HG03439 (cell line): ENCODE measurements at regions not wholly inside any gene's neighbourhood (a gene's known extent, or its start where the extent isn't known, plus 50 kb on each side); places are given as distances from the start of the nearest gene placed in this dataset.
"Not testable (repeated sequence)": the region's sequence is repeated elsewhere in the genome, so short reads cannot be mapped to it uniquely, and the experiment has no call there.

Experiments
- ATAC-seq: cut with Tn5 transposase; IDR thresholded peaks from one replicate; pipeline ENCODE4 v1.9.1; 2021; ENCODE audit warnings: mild to moderate bottlenecking, moderate library complexity; ENCODE audit not compliant: unreplicated experiment

GRCh38 chr9:42325142-42325541, 141.7 kb downstream of the SPATA31A6 start:
- ATAC-seq = not testable (repeated sequence)

GRCh38 chr9:42325561-42325960, 142.1 kb downstream of the SPATA31A6 start:
- not testable (repeated sequence) for ATAC-seq

GRCh38 chr9:42326482-42326881, 143.0 kb downstream of the SPATA31A6 start:
- ATAC-seq = not testable (repeated sequence)

DNA sequence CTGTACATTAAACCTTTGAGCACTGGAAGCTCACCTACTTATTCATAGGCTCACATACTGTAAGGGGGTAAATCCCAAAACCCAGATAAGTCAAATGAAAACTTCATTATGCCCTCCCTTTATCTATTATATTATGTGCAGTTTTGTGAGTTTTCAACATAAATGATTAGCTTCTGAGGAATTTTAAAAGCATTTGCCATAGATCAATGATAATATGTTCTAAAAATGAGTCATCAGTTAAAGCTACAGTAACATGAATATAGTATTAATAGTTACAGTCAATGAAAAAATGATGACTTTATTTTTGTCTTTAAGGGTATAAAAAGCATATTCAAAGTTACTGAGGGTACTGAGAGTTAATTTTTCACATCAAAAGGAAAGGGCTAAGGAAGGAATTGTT, 151.9 kb downstream of the SPATA31A6 start:
- ATAC-seq = not testable (repeated sequence)

- ATAC-seq = not testable (repeated sequence)
Observed at GRCh38 chr9:42335984-42336657, 152.7 kb downstream of the SPATA31A6 start.

DNA sequence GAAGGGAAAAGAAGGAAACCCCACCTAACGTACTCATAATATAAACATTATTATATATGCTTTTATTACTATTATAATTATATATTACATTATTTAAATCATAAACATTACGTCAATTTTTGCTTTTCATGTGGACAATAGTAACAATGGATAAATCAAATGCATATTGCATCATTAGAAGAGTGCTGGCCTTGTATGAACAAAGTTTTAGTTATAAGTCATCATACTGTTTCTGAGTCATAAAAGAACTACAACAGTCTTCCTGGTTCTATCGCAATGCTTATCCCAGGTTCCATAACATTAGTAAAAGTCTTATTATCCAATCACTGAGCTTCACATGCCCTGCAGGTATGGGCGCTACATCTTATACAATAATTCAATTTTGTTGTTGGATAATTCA, 154.8 kb downstream of the SPATA31A6 start:
- not testable (repeated sequence) for ATAC-seq

DNA sequence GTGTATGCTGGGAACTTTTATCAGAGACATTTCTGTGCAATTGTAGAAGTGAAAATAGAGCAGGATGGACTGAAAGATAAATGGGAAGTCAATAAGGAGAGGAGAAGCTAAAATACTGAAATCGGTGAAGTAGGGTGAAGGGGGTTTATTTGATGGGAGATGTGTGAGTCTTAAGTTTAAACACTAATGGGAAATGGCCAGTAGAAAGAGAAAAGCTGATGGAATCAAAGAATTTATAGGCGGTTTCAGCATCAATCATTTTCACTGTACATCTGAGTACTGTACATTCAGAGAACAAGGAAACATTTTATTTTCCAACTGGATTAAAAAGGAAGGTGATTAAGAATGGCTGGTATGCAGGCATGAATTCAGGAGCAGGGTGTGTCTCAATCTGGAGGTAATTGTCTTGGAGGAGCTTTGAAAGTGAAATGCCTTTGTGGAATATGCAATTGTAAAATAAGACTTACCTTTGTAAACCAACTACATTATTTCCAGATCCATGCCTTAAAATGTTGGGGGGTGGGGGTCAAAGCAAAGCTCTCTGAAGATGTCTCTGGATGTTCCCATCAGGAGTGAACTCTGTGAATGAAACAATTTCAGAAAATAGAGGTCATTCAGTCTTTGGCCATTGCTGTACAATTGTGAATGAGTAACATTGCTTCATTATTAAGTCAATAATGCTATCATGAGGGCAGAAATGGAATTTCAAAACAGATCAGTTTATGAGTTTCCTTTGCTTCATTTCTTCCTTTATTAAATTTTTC, 156.4 kb downstream of the SPATA31A6 start:
- not testable (repeated sequence) for ATAC-seq

DNA sequence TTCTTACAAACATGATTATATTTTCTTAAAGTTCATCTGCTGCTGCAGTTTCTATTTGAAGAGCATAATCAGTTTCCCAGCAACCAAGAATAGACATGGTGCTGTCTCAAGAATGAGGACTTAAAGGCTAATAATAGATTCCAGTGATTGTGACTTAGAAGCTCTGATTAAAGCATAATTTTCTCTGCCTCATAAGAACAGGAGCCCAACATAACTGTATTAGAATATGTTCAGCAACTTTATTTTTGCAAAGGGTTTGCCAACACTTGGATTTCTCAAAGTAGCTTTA, 156.9 kb downstream of the SPATA31A6 start:
- not testable (repeated sequence) for ATAC-seq

- ATAC-seq = not testable (repeated sequence)
Observed at GRCh38 chr9:42341860-42342259, 158.4 kb downstream of the SPATA31A6 start.

DNA sequence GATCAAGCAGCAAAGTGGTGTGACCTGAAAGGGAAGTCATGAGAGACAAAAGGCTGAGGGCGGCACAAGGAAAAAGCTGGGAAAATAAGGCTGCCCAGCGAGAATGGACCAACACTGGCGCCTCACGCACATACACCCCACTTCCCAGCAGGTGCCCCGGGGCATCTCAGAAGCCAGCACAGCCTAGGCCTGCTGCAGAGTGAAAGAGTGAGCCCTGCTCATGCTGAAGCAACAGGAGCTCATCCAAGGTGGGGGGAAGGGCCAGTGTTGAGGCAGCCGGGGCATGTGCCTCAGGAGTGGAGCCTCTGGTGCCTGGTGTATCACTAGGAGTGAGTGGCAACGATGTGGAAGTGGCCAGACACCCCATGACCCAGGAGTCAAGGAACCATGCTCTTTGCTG, 158.8 kb downstream of the SPATA31A6 start:
- not testable (repeated sequence) for ATAC-seq

- not testable (repeated sequence) for ATAC-seq
Observed at GRCh38 chr9:42344508-42344907, 161.0 kb downstream of the SPATA31A6 start.

GRCh38 chr9:42346916-42347315, 163.5 kb downstream of the SPATA31A6 start:
- ATAC-seq = not testable (repeated sequence)

GRCh38 chr9:42349181-42349580, 165.7 kb downstream of the SPATA31A6 start:
- not testable (repeated sequence) for ATAC-seq

DNA sequence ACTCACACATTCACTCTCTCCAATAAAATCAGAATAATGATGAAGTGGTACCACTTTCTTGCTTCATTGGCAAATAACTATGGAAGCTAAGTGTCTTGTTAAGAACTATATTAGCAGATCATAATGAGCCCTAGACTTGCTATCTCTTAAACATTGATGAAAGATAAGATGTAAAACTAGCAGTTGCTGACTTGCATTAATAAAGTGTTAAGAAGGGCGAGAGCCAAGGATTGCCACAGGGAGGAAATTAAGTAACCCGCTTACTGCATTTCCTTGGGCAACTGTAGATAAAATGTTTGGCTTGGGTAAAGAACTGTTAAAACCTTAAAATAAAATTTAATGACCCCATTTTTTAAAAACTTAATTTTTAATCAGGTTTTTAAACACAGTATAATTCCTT, 167.0 kb downstream of the SPATA31A6 start:
- ATAC-seq = not testable (repeated sequence)

GRCh38 chr9:42357604-42358373, 174.3 kb downstream of the SPATA31A6 start:
- not testable (repeated sequence) for ATAC-seq

- not testable (repeated sequence) for ATAC-seq
Observed at GRCh38 chr9:42358626-42359247, 175.3 kb downstream of the SPATA31A6 start.

DNA sequence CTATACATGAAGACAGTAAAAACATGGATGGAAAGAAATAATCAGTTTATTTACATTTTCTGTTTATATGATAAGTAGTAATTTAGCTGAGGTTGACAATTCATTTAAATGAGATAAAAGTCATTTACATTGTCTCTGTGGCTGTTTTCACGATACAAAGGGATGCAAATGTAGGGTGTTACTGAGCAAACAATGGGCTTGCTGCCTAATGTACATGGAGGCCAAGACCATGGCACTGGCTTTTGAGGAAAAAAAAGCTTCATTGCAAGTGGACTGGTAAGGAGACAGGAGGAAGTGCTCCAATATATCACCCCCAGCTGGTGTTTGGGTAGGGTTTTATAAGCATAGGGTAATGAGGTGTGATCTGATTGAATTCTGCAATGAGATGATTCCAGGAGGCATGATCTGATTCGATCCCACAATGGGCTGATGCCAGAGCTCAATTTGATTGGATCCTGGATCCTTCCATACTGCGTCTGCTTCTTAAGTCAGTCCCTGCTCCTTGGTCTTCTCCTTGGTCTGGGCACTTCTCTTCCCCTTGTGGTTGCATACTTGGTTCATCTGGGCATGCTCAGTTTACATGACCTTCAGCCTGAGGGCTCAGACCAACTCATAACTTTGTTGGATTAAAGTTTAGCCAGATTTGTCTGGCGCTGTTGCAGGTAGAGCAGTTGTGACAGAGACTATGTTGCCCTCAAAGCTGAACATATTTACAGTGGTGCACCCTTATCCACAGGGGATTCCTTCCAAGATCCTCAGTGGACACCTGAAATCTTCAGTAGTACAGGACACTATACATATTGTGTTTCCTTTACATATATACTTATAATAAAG, 181.2 kb downstream of the SPATA31A6 start:
- not testable (repeated sequence) for ATAC-seq

DNA sequence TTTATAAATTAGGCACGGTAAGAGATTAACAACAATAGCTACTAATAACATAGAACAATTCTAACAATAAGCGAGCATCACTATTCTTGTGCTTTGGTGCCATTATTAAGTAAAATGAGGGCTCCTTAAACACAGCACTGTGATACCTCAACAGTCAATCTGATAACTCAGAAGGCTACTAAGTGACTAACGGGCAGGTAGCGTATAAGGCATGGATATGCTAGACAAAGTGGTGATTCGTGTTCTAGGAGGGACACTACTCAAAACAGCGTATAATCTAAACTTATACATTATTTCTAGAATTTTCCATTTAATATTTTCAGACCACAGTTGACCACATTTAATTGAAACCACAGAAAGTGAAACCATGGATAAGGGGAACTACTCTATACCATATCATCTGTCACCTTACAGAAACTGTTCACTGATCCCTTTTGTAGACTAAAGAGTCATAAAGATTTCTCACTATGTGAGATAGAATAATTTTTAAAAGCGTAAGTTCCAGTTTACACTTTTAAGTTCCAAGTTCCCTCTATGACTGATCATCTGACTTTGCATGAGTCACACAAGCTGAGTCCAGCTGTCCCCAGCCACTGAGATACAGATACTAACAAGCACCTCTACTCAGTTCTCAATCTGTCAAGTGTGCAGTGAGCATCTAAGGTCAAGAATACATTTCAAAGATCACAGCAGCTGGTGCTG, 181.9 kb downstream of the SPATA31A6 start:
- peak; percentile 90 for ATAC-seq

DNA sequence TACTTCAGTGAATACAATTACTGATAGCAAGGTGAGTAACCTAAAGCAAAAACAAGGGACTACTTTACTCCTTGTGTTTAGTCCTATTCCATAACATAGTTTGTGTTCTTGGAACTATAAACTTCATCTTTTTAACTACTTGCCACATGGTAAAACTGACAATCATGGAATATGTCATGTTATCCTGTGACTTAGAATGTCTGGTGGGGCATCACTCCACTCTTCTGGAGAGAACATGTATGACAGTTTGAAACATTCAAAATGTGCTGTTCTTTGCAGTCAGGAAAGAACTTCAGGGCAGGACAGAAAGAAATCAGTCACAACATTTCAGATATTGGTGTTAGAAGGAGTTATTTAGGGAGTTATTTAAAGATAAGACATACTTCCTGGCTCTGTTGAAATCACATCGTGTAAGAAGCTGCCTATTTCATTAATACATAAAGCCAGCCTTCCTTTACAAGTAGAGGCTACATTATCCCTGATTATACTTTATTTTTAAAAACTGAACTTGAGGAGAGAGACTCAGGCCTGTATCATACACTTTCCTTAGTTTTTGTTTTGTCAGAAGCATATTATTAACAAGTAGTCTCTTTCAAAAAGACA, 184.9 kb downstream of the SPATA31A6 start:
- not testable (repeated sequence) for ATAC-seq
